GM18498 (cell line): ENCODE measurements at regions not wholly inside any gene's neighbourhood (a gene's known extent, or its start where the extent isn't known, plus 50 kb on each side); places are given as distances from the start of the nearest gene placed in this dataset.
"Not testable (repeated sequence)": the region's sequence is repeated elsewhere in the genome, so short reads cannot be mapped to it uniquely, and the experiment has no call there.

Source experiments
- ATAC-seq: cut with Tn5 transposase; IDR thresholded peaks from one replicate; pipeline ENCODE4 v1.9.1; 2021; ENCODE audit warnings: mild to moderate bottlenecking, moderate library complexity; ENCODE audit not compliant: unreplicated experiment

DNA sequence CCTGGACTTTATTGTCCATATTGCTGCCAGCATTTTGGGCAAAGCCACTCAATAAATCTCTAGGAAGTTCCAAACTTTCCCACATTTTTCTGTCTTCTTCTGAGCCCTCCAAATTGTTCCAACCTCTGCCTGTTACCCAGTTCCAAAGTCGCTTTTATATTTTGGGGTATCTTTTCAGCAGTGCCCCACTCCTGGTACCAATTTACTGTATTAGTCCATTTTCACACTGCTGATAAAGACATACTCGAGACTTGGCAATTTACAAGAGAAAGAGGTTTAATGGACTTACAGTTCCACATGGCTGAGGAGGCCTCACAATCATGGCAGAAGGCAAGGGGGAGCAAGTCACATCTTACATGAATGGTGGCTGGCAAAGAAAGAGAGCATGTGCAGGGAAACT is 53.4 kb downstream of the AHSP start:
- ATAC-seq: not testable (repeated sequence)

DNA sequence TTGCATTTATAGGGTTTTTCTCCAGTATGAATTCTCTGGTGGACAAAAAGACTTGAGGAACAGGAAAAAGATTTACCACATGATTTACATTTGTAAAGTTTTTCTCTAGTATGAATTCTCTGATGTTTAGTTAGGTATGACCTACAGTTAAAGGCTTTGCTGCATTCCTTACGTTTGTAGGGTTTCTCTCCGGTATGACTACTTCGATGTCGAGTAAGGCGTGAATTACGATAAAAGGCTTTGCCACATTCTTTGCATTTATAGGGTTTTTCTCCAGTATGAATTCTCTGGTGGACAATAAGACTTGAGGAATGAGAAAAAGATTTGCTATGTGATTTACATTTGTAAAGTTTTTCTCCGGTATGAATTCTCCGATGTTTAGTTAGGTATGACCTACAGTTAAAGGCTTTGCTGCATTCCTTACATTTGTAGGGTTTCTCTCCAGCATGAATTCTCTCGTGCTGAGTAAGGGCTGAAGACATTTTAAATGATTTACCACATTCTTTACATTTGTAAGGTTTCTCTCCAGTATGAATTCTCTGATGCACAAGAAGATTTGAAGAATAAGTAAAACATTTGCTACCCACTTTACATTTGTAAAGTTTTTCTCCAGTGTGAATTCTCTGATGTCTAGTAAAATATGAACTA is 74.2 kb downstream of the AHSP start:
- not testable (repeated sequence) for ATAC-seq

DNA sequence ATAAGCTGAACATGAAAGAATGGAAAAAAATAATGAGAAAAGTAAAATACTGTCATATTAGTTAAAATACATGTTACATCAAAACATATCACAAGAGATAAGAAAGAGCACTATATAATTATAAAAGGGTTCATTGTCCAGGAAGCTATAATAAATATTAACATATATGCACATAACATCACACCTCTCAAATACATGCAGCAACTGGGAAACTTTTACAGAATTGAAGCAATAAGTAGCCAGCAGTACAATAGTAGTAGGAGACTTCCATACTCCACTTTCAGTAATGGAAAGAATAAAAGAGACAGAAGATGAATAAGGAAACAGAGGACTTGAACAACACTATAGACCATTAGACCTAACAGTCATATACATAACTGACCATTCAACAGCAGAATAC is 90.4 kb downstream of the AHSP start:
- ATAC-seq: no peak

DNA sequence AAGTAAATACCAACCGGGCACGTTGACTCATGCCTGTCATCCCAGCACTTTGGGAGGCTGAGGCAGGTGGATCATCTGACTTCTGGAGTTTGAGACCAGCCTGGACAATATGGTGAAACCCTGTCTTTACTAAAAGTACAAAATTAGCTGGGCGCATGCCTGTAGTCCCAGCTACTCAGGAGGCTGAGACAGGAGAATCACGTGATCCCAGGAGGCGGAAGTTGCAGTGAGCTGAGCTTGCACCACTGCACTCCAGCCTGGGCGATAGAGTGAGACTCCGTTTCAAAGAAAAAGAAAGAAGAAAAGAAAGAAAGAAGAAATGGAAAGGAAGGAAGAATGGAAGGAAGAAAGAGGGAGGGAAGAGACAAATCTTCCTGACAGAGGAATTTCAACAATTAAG is 108.7 kb downstream of the AHSP start:
- ATAC-seq: no peak

GRCh38 chr16:31641279-31641678 is 113.6 kb downstream of the AHSP start:
- no peak for ATAC-seq

DNA sequence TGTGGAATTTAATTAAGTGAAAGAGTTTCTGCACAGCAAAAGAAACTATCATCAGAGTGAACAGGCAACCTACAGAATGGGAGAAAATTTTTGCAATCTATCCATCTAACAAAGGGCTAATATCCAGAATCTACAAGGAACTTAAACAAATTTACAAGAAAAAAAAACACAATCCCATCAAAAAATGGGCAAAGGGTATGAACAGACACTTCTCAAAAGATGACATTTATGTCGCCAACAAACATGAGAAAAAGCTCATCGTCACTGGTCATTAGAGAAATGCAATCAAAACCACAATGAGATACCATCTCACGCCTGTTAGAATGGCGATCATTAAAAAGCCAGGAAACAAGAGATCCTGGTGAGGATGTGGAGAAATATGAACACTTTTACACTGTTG is 128.0 kb downstream of the AHSP start:
- not testable (repeated sequence) for ATAC-seq

DNA sequence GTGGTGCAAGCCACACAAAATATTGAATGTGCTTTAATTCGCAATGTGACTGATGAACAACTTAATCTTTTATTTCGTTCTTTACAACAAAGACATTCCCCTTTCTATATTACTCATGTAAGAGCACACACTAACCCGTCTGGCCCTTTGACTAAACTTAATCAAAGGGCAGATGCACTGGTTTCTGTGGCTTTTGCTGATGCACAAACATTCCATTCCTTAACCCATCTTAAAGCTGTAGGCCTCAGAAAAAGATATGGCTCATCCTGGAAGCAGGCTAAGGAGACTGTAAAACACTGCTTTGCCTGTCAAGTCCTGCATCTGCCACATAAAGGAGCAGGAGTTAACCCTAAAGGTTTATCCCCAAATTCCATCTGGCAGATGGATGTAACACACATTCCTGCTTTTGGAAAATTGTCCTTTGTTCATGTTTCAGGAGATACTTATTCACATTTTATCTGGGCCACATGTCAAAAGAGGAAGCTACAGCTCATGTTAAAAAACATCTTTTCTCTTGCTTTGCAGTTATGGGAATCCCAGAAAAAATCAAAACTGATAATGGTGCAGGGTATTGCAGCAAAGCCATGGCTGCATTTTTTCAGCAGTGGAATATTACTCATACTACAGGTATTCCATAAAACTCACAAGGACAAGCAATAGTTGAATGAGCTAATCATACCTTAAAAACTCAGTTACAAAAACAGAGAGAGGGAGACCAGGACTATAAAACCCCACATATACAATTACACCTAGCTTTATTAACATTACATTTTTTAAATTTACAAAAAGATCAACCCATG is 137.2 kb downstream of the AHSP start:
- ATAC-seq: no peak

DNA sequence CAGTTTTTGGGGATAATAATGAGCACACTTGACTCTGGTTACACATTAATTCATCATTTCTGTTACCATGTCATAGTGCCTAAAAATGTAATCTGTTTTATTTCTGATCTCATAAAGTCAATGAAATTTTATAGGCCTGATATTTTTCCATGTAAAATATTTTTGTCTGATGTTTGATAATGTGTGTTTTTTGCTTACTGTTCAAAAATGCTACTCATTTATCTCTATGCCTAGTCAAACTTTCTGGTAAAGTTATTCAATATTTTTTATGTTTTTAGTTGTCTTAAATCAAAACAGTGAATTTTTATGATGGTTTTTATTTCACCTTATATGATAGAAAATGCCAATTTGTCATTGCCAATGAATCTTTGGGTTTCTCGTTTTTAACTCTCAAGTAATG is 147.0 kb downstream of the AHSP start:
- no peak for ATAC-seq

DNA sequence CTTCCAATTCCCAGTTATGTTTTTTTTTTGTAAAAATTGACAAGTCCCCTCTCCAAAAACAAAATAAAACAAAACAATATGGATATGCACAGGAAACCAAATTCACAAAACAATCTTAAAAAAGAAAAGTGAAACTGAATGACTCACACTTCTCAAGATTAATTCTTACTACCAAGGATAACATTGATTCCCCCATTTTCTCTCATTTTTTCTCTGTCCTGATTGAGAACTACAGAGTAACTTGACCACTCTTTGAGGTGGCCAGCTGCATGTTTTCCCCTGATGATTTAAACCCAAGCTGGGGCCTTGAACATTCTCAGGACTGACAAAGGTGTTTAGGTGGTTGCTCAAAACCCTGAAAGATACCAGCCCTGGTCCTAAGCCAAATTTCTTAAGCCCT is 149.0 kb downstream of the AHSP start:
- ATAC-seq: no peak

DNA sequence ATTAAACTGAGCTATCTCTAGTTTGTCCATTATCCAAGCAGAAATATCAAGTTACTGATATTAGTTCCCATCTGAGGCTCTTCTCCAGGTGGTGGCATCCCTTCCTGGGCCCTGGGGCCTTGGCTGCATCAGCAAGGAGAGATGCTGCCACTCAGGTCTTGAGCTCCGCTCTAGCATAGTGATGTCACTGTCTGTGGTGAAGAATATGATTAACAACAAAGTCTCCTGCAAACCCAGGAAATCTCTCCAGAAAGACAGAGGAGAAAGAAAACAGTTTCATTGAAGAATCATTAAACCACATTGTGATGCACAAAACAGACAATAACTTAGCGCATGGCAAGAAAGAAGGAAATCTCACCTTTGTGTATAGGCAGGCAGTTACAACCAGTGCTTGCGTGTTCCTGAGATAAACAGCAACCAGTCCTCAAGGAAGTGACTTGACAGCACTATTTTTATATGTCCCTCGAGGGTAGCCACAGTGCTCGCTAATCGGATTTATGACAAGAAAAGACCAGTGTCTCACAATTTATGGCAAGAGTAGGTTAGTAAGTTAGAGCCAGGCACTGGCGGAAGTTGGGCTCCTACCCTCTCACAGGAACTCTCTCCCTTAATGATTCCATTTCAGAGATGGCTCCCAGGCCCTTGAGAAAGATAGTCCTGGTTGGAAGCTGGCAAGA is 151.1 kb downstream of the AHSP start:
- ATAC-seq: no peak

DNA sequence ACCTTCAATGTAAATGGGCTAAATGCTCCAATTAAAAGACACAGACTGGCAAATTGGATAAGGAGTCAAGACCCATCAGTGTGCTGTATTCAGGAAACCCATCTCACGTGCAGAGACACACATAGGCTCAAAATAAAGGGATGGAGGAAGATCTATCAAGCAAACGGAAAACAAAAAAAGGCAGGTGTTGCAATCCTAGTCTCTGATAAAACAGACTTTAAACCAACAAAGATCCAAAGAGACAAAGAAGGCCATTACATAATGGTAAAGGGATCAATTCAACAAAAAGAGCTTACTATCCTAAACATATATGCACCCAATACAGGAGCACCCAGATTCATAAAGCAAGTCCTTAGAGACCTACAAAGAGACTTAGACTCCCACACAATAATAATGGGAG is 161.6 kb downstream of the AHSP start:
- not testable (repeated sequence) for ATAC-seq

- not testable (repeated sequence) for ATAC-seq
These were observed 164.6 kb downstream of the AHSP start for GRCh38 chr16:31692338-31692737.

DNA sequence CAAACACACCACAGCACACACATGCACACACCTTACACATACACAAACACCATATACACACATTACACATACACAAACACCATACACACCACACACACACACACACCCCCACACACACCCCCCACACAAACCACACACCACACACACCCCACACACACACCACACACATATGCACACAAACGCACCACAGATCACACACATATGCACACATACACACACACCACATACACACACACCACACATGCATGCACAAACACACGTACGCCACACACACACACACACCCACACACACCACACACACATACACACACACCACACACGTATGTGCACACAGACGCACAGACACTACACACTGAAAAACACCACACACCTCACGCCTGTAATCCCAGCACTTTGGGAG is 166.0 kb downstream of the AHSP start:
- ATAC-seq: no peak

GRCh38 chr16:31694461-31694860 is 166.8 kb downstream of the AHSP start:
- no peak for ATAC-seq

- no peak for ATAC-seq
These were observed 168.0 kb downstream of the AHSP start for GRCh38 chr16:31695667-31696066.

DNA sequence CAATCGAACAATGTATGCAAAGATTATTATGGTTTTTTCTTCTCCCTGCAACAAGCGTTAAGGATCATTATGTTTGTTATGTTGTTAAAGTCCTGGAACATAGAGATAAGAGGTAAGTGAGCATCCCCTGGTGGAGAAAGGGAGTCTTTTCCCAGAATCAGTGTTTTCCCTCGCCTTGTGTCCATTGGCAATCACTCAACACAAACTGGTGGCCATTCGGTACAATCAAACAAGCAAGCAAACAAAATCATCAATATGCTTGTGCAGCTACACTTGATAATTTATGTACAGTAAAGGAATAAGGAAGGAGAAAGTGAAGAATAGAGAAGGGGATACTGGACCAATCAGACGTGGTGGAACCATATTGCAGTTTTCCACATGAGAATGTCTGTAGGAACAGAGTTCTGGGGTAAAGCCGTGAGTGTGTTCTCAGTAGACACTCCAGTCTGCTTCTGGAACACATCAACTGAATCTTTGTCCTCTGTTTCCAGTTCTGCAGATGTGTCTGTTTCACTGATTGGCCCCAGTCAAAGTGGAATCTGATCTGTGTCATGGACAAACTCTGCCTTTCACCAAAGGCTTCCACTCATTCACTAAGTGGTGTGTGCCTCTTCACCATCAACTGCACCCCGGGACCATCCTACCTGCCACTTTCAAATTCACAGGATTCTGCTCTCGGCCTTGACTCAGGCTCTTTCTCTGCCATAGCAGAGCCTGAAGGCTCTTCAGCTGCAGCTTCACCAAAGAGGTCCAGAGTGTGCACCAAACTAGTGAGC is 169.5 kb downstream of the AHSP start:
- ATAC-seq: no peak

GRCh38 chr16:31697744-31698125 is 170.0 kb downstream of the AHSP start:
- no peak for ATAC-seq

DNA sequence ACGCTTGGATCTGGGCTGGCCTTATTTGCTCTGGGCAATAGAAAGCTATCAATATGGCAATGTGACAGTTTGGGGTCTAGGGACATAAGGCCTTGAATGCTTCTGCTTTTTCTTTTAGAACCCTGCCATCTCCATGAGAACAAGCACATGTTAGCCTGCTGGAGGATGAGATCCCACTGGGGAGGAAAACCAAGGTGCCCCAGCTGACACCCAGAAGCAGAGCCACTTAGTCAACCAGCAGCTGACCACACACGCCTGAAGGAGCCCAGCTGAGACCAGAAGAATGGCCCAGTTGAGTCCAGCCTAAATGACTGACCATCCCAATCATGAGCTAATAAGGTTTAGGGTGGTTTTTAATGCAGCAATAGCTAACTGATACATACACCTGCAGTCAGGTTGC is 171.2 kb downstream of the AHSP start:
- ATAC-seq: no peak

GRCh38 chr16:31699601-31700000 is 171.9 kb downstream of the AHSP start:
- no peak for ATAC-seq

- ATAC-seq: no peak
These were observed 172.5 kb downstream of the AHSP start for GRCh38 chr16:31700200-31700529.
